Stomach (tissue), 8 donors: ENCODE measurements at regions not wholly inside any gene's neighbourhood (a gene's known extent, or its start where the extent isn't known, plus 50 kb on each side); places are given as distances from the start of the nearest gene placed in this dataset.

ENCODE experiments used
- DNase-seq, 2 donors: peaks; one replicate each; pipeline versions ENCODE4 v3.0.0 to v3.0.0-alpha.2; 2013 to 2019
- H3K27ac ChIP-seq, 5 donors: fragments of 200-600 bp in 4 of 5; sonication (generic) in 4 of 5; one replicate each; pipeline ENCODE4 v1.5.1; 2013 to 2019; ENCODE audit warnings: mild to moderate bottlenecking in 1 of 5, moderate library complexity in 1 of 5
- H3K27me3 ChIP-seq, 3 donors: fragments of 200-600 bp; sonication (generic); one replicate each; pipeline ENCODE4 v1.5.1; 2017 to 2019; ENCODE audit warnings: mixed run types in 1 of 3
- H3K36me3 ChIP-seq, 4 donors: fragments of 200-600 bp; sonication (generic); 1 replicate in 3 of 4; 2 replicates in 1 of 4; pipeline ENCODE4 v1.5.1; 2016 to 2019
- H3K4me1 ChIP-seq, 4 donors: fragments of 200-600 bp; sonication (generic); one replicate each; pipeline ENCODE4 v1.5.1; 2016 to 2019
- H3K4me3 ChIP-seq, 4 donors: fragments of 200-600 bp; sonication (generic) in 3 of 4; one replicate each; pipeline ENCODE4 v1.5.1; 2016 to 2019; ENCODE audit warnings: mild to moderate bottlenecking in 1 of 4
- H3K9me3 ChIP-seq, 4 donors: fragments of 200-600 bp; sonication (generic); one replicate each; pipeline ENCODE4 v1.5.1; 2016 to 2019
- CTCF ChIP-seq, 7 experiments: fragments of 450-650 bp in 4 of 7; fragments of 200-600 bp in 3 of 7; sonication (generic) in 3 of 7; IDR thresholded peaks; one replicate each; pipeline ENCODE4 v1.5.1; 2016 to 2019; ENCODE audit warnings: antibody characterized with exemption in 7 of 7, control low read depth in 2 of 7, mild to moderate bottlenecking in 1 of 7
- EP300 ChIP-seq: sonication (generic); formaldehyde crosslinking; IDR thresholded peaks from one replicate; pipeline ENCODE4 v1.6.1; 2017; ENCODE audit warnings: antibody characterized with exemption
- POLR2A ChIP-seq, 4 donors: fragments of 450-650 bp; IDR thresholded peaks; one replicate each; pipeline ENCODE4 v1.6.1; 2016; ENCODE audit warnings: antibody characterized with exemption in 4 of 4, control low read depth in 2 of 4, mild to moderate bottlenecking in 1 of 4, moderate library complexity in 1 of 4
- POLR2AphosphoS5 ChIP-seq, 3 donors: sonication (generic); formaldehyde crosslinking; IDR thresholded peaks; one replicate each; pipeline ENCODE4 v1.6.1; 2016; ENCODE audit warnings: antibody characterized with exemption in 3 of 3
- WGBS, 5 donors: extraction: QIAGEN DNeasy Blood & Tissue Kit in 3 of 5; methylation state at CpG; one replicate each; pipeline versions ENCODE4 v1.1.5 to v1.1.7; 2013 to 2018; 5-methylcytosine and 5-hydroxymethylcytosine counted together
- intact Hi-C: fragments of 100-400 bp; cut with DNase I; formaldehyde crosslinking; loops from one replicate; pipeline ENCODE4 v1.15.1; 2023; ENCODE audit warnings: low total_unique reads
- donor health status: healthy with polysubstance abuse.
- donor health status: Bipolar disorder and iron deficiency.
- donor health status: healthy.

- intact Hi-C loops: no loop called here
- H3K9me3 ChIP-seq: no peaks in the 10 kb centered on the region
- TF ChIP-seq POLR2A (IDR thresholded peaks at IDR 0.05) (no peak), POLR2AphosphoS5 (IDR thresholded peaks at IDR 0.05) (no peak), CTCF (IDR thresholded peaks at IDR 0.05) (no peak), EP300 (no peak)
Measured at GRCh38 chr6:138601128-138601527, 101.8 kb upstream of the NHSL1 start.

DNA sequence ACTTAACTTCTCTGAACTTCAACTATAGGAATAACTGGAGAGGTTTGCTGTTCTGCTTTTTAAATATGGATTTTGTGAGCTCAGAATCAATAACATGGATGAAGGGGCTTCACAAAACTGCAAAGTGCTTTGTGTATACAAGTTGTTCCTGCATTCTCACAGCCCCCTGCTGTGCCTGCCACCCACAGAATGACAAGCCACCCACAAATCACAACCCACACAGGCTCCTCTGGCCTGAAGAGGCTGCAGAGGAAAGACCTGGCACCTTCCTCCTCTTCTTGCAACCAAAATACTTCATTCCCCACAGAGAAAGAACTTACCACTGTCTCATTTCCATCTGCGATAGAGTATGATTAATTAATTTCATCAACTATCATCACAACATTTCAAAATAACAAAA lies 106.7 kb upstream of the NHSL1 start:
- no peak for TF ChIP-seq CTCF (IDR thresholded peaks at IDR 0.05)
- TF ChIP-seq EP300: no peak
- TF ChIP-seq POLR2AphosphoS5 (IDR thresholded peaks at IDR 0.05): no peak
- no peak for TF ChIP-seq POLR2A (IDR thresholded peaks at IDR 0.05)
- Histone ChIP-seq H3K9me3 (no peaks in the 10 kb centered on the region), H3K4me1 (no peaks in the 10 kb centered on the region), H3K27ac (no peak overlapping the region), H3K4me3 (no peak overlapping the region), H3K36me3 (no peaks in the 10 kb centered on the region), H3K27me3 (no peaks in the 10 kb centered on the region)
- intact Hi-C loops: no loop called here
- WGBS, 5 donors: 86 to 100% (median 96%) methylated on average over 1 of the region's 1 CpG
- DNase-seq: no peak

More at GRCh38 chr6:138601128-138601527, 101.8 kb upstream of the NHSL1 start:
- no peak overlapping the region for H3K4me3 ChIP-seq
- DNase-seq: no peak
- H3K4me1 ChIP-seq: no peaks in the 10 kb centered on the region
- H3K27ac ChIP-seq: no peak overlapping the region
- no peaks in the 10 kb centered on the region for H3K36me3 ChIP-seq
- H3K27me3 ChIP-seq: no peaks in the 10 kb centered on the region

DNA sequence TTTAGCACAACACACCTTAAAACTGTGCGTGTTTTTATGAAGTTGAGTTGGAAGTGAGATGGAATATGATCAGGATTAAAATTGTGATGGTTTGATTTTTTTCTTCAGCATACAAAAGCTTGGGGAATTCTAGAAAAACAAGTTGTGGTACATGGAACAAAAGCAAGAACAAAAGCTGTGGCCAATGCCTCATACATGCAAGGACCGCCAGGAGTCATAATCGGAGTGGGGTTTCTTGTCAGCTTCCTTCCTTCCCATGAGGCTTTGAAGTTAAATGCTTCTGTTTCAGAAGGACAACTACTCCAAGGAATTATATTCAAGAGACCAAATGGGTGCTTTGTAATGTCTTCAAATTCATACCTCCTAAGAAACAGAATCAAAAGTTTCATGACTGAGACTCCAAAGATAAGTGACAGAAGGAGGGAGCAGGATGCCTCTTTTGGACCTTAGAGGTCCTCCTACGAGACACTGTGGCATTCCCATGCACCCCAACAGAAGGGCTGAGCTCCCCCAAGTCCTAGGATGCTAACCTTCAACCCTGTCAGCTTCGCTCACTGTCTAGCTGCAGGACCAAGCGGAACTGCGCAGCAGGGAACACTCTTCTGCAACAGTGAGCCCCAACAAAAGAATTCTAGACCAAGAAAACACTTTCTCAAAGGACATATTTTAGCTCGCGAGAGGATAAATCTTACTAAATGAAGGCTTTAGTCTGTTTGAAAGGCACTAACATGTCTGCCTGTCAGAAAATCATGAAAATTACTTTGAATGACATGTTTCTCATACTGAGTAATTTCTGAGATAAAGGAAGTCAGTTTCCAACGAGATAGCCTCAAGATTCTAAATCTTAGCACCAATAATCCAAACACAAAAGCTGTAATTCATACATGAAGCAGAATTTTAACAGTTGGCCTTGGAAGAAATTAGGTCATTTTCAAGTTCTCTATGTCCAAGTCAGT lies 108.5 kb upstream of the NHSL1 start:
- Histone ChIP-seq H3K4me1 (no peaks in the 10 kb centered on the region), H3K4me3 (no peak overlapping the region), H3K27me3 (no peaks in the 10 kb centered on the region), H3K36me3 (no peaks in the 10 kb centered on the region), H3K27ac (no peak overlapping the region), H3K9me3 (no peaks in the 10 kb centered on the region)
- DNase-seq: no peak
- TF ChIP-seq EP300 (no peak), CTCF (IDR thresholded peaks at IDR 0.05) (no peak), POLR2AphosphoS5 (IDR thresholded peaks at IDR 0.05) (no peak), POLR2A (IDR thresholded peaks at IDR 0.05) (no peak)
- 74 to 88% (median 82%) methylated on average over 10 of the region's 10 CpGs for WGBS, 5 donors
- intact Hi-C loops: no loop called here

DNA sequence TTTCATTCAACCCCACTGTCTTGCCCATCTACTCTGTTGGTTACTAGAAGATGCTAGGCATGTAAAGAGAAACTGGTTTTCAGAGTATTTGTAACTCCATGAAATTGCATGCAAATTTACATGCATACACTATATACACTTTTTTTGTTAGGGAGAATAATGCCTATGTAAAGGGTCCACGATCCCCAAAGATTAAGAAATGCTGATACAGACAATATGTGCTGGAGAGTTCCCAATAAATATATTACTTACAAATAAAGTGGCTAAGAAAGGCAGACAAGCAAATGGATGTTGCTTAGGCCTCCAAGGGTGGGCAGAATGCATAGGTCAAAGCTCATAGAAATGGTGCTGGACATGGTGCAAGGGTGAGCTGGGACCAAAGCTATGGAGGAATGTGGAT lies 109.6 kb upstream of the NHSL1 start:
- Histone ChIP-seq H3K4me1 (no peaks in the 10 kb centered on the region), H3K27me3 (no peaks in the 10 kb centered on the region), H3K9me3 (no peaks in the 10 kb centered on the region), H3K27ac (no peak overlapping the region), H3K36me3 (no peaks in the 10 kb centered on the region), H3K4me3 (no peak overlapping the region)
- DNase-seq: no peak
- intact Hi-C loops: no loop called here
- 91 to 97% (median 95%) methylated on average over 1 of the region's 1 CpG for WGBS, 5 donors
- no peak for TF ChIP-seq CTCF (IDR thresholded peaks at IDR 0.05)
- no peak for TF ChIP-seq POLR2AphosphoS5 (IDR thresholded peaks at IDR 0.05)
- no peak for TF ChIP-seq EP300
- TF ChIP-seq POLR2A (IDR thresholded peaks at IDR 0.05): no peak
